WTC11 (cell line): ENCODE measurements at regions not wholly inside any gene's neighbourhood (a gene's known extent, or its start where the extent isn't known, plus 50 kb on each side); places are given as distances from the start of the nearest gene placed in this dataset.

Experiments used
- ATAC-seq: fragments of 200-7000 bp; cut with Tn5 transposase; 2 replicates; pipeline ENCODE4 v1.10.0; 2021; ENCODE audit warnings: mild to moderate bottlenecking, moderate library complexity
- CTCF ChIA-PET: fragments of 300-600 bp; sonication (Branson Sonifier 250); formaldehyde crosslinking; loops from one replicate; lab custom pipeline; 2021; ENCODE audit warnings: antibody characterized with exemption; lab: Charles Lee
- POLR2A ChIA-PET: fragments of 350-600 bp; sonication (Branson Sonifier 250); formaldehyde crosslinking; loops from one replicate; lab custom pipeline; 2021; ENCODE audit warnings: antibody characterized with exemption; lab: Charles Lee
- DNase-seq: peaks from one replicate; pipeline ENCODE4 v3.0.0; 2021; ENCODE audit warnings: low spot score
- H3K27ac Mint-ChIP-seq: 2 replicates; pipeline ENCODE4 v1.8.0; 2021; ENCODE audit warnings: mixed read lengths
- H3K27me3 Mint-ChIP-seq: 2 replicates; pipeline ENCODE4 v1.8.0; 2021; ENCODE audit warnings: low read depth, mild to moderate bottlenecking, moderate library complexity, mixed read lengths
- H3K36me3 Mint-ChIP-seq: 2 replicates; pipeline ENCODE4 v1.8.0; 2021; ENCODE audit warnings: mixed read lengths
- H3K4me1 Mint-ChIP-seq: 2 replicates; pipeline ENCODE4 v1.8.0; 2022; ENCODE audit warnings: mixed read lengths
- H3K4me3 Mint-ChIP-seq: 2 replicates; pipeline ENCODE4 v1.8.0; 2021; ENCODE audit warnings: mild to moderate bottlenecking, moderate library complexity, mixed read lengths
- H3K9me3 Mint-ChIP-seq: 2 replicates; pipeline ENCODE4 v1.8.0; 2021; ENCODE audit warnings: mixed read lengths
- CBFB ChIP-seq: sonication (generic); formaldehyde crosslinking; IDR thresholded peaks from 2 replicates; pipeline ENCODE4 v1.8.1; 2022; ENCODE audit warnings: mild to moderate bottlenecking, low read depth, missing genetic modification reagents
- CREM ChIP-seq: sonication (generic); formaldehyde crosslinking; IDR thresholded peaks from 2 replicates; pipeline ENCODE4 v1.8.1; 2022; ENCODE audit warnings: mild to moderate bottlenecking, missing genetic modification reagents, moderate library complexity
- ELF4 ChIP-seq: sonication (generic); formaldehyde crosslinking; IDR thresholded peaks from 2 replicates; pipeline ENCODE4 v1.8.1; 2022; ENCODE audit warnings: low read depth, mild to moderate bottlenecking, moderate library complexity, missing genetic modification reagents
- ESRRA ChIP-seq: sonication (generic); formaldehyde crosslinking; IDR thresholded peaks from 2 replicates; pipeline ENCODE4 v1.8.1; 2022; ENCODE audit warnings: mild to moderate bottlenecking, missing genetic modification reagents, borderline replicate concordance
- FOXJ3 ChIP-seq: sonication (generic); formaldehyde crosslinking; IDR thresholded peaks from 2 replicates; pipeline ENCODE4 v1.9.0; 2021; ENCODE audit warnings: missing genetic modification reagents, mild to moderate bottlenecking, borderline replicate concordance
- IRF2 ChIP-seq: sonication (generic); formaldehyde crosslinking; IDR thresholded peaks from 2 replicates; pipeline ENCODE4 v1.8.0; 2022; ENCODE audit warnings: low read depth, missing genetic modification reagents, borderline replicate concordance
- JUN ChIP-seq: sonication (generic); formaldehyde crosslinking; IDR thresholded peaks from 2 replicates; pipeline ENCODE4 v1.8.0; 2023; ENCODE audit warnings: mild to moderate bottlenecking, missing genetic modification reagents
- KAT7 ChIP-seq: sonication (generic); formaldehyde crosslinking; IDR thresholded peaks from 2 replicates; pipeline ENCODE4 v1.8.1; 2023; ENCODE audit warnings: missing genetic modification reagents, mild to moderate bottlenecking, borderline replicate concordance
- NR2C2 ChIP-seq: sonication (generic); formaldehyde crosslinking; IDR thresholded peaks from 2 replicates; pipeline ENCODE4 v1.8.0; 2022; ENCODE audit warnings: mild to moderate bottlenecking, missing genetic modification reagents
- PRRX2 ChIP-seq: fragments of 250-450 bp; sonication (Bioruptor Pico); IDR thresholded peaks from 2 replicates; pipeline ENCODE4 v1.8.0; 2021; ENCODE audit warnings: mild to moderate bottlenecking
- RORB ChIP-seq: fragments of 250-450 bp; sonication (Bioruptor Pico); IDR thresholded peaks from 2 replicates; pipeline ENCODE4 v1.9.0; 2021; ENCODE audit warnings: mild to moderate bottlenecking
- TCF7 ChIP-seq: sonication (generic); formaldehyde crosslinking; IDR thresholded peaks from 2 replicates; pipeline ENCODE4 v1.8.0; 2022; ENCODE audit warnings: mild to moderate bottlenecking, low read depth, missing genetic modification reagents, moderate library complexity
- TEAD1 ChIP-seq: sonication (generic); formaldehyde crosslinking; IDR thresholded peaks from 2 replicates; pipeline ENCODE4 v1.8.0; 2022; ENCODE audit warnings: mild to moderate bottlenecking, missing genetic modification reagents
- ZBTB21 ChIP-seq: sonication (generic); formaldehyde crosslinking; IDR thresholded peaks from 2 replicates; pipeline ENCODE4 v1.8.1; 2023; ENCODE audit warnings: mild to moderate bottlenecking, missing genetic modification reagents, borderline replicate concordance
- ZNF423 ChIP-seq: fragments of 250-450 bp; sonication (Bioruptor Pico); IDR thresholded peaks from 2 replicates; pipeline ENCODE4 v2.1.2; 2022; ENCODE audit warnings: mild to moderate bottlenecking, moderate library complexity
- TF ChIP-seq, protein P1 (sequence below): sonication (generic); formaldehyde crosslinking; IDR thresholded peaks from 2 replicates; pipeline ENCODE4 v1.8.0; 2022; ENCODE audit warnings: missing genetic modification reagents
- TF ChIP-seq, protein P2 (sequence below): fragments of 250-450 bp; sonication (Bioruptor Pico); conservative IDR thresholded peaks from 2 replicates; pipeline ENCODE4 v1.9.0; 2021; ENCODE audit warnings: mild to moderate bottlenecking
- TF ChIP-seq, protein P3 (sequence below): sonication (generic); formaldehyde crosslinking; IDR thresholded peaks from 2 replicates; pipeline ENCODE4 v1.8.1; 2022; ENCODE audit warnings: mild to moderate bottlenecking, missing genetic modification reagents, moderate library complexity, borderline replicate concordance
- TF ChIP-seq, protein P4 (sequence below): fragments of 250-450 bp; sonication (Bioruptor Pico); IDR thresholded peaks from 2 replicates; pipeline ENCODE4 v1.8.0; 2021; ENCODE audit warnings: mild to moderate bottlenecking
- TF ChIP-seq, protein P5 (sequence below): sonication (generic); formaldehyde crosslinking; IDR thresholded peaks from 2 replicates; pipeline ENCODE4 v1.8.0; 2022; ENCODE audit warnings: mild to moderate bottlenecking, missing genetic modification reagents
- TF ChIP-seq, protein P6 (sequence below): fragments of 250-450 bp; sonication (Bioruptor Pico); IDR thresholded peaks from 2 replicates; pipeline ENCODE4 v1.9.0; 2021; ENCODE audit warnings: mild to moderate bottlenecking
- TF ChIP-seq, protein P7 (sequence below): fragments of 250-450 bp; sonication (Bioruptor Pico); IDR thresholded peaks from 2 replicates; pipeline ENCODE4 v1.9.0; 2021; ENCODE audit warnings: mild to moderate bottlenecking, borderline replicate concordance

DNA sequence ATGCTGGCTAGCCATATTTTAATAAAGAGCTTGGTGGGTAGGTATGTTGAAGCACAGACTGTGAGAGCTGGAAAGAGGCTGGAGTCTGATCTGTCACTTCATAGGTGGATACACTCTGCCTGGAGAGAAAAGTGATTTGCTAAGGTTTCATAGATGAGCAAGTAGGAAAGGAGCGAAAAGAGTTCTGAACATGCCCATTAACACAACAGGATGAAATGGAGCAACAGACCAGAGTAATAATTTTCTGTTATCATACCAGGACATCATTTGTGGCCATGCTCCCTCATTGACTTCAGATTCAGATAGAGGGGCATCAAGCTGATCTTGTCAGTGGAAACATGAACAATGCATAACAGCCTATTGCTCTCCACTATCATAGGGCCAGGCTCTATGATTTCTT, 452.9 kb downstream of the JRKL start (continued):
- TF ChIP-seq, protein P1, sequence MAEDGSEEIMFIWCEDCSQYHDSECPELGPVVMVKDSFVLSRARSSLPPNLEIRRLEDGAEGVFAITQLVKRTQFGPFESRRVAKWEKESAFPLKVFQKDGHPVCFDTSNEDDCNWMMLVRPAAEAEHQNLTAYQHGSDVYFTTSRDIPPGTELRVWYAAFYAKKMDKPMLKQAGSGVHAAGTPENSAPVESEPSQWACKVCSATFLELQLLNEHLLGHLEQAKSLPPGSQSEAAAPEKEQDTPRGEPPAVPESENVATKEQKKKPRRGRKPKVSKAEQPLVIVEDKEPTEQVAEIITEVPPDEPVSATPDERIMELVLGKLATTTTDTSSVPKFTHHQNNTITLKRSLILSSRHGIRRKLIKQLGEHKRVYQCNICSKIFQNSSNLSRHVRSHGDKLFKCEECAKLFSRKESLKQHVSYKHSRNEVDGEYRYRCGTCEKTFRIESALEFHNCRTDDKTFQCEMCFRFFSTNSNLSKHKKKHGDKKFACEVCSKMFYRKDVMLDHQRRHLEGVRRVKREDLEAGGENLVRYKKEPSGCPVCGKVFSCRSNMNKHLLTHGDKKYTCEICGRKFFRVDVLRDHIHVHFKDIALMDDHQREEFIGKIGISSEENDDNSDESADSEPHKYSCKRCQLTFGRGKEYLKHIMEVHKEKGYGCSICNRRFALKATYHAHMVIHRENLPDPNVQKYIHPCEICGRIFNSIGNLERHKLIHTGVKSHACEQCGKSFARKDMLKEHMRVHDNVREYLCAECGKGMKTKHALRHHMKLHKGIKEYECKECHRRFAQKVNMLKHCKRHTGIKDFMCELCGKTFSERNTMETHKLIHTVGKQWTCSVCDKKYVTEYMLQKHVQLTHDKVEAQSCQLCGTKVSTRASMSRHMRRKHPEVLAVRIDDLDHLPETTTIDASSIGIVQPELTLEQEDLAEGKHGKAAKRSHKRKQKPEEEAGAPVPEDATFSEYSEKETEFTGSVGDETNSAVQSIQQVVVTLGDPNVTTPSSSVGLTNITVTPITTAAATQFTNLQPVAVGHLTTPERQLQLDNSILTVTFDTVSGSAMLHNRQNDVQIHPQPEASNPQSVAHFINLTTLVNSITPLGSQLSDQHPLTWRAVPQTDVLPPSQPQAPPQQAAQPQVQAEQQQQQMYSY (CRISPR knock-in tag) = no peak
- TF ChIP-seq, protein P2, sequence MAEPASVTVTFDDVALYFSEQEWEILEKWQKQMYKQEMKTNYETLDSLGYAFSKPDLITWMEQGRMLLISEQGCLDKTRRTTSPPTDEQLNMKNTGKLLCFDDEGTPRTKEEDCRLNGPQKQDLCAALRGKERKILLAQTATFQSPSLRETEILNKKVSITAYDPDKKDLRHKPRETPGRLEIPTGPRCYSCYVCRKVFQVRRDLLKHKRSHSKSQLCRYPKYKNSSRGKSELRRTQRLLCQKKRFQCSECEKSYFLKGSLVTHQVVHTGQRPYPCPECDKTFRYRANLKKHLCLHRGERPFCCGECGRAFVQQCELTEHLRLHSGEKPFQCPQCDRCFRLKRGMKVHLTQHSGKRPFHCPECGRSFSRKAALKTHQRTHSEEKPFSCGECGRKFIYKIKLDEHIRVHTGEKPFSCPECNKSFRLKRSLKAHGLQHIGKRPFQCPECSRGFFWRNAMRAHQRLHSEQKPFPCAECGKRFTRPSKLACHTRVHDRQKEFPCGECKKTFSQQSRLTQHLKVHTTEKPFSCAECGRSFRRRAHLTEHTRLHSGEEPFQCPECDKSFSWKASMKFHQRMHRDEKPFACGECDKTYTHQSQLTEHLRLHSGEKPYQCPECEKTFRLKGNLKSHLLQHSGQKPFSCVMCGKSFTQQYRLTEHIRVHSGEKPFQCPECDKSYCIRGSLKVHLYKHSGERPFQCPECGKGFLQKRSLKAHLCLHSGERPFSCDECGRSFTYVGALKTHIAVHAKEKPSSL = no peak
- TF ChIP-seq, protein P3, sequence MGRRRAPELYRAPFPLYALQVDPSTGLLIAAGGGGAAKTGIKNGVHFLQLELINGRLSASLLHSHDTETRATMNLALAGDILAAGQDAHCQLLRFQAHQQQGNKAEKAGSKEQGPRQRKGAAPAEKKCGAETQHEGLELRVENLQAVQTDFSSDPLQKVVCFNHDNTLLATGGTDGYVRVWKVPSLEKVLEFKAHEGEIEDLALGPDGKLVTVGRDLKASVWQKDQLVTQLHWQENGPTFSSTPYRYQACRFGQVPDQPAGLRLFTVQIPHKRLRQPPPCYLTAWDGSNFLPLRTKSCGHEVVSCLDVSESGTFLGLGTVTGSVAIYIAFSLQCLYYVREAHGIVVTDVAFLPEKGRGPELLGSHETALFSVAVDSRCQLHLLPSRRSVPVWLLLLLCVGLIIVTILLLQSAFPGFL = no peak
- TF ChIP-seq ESRRA (CRISPR knock-in tag) (no peak), RORB (CRISPR knock-in tag) (no peak), PRRX2 (CRISPR knock-in tag) (no peak)
- TF ChIP-seq, protein P4, sequence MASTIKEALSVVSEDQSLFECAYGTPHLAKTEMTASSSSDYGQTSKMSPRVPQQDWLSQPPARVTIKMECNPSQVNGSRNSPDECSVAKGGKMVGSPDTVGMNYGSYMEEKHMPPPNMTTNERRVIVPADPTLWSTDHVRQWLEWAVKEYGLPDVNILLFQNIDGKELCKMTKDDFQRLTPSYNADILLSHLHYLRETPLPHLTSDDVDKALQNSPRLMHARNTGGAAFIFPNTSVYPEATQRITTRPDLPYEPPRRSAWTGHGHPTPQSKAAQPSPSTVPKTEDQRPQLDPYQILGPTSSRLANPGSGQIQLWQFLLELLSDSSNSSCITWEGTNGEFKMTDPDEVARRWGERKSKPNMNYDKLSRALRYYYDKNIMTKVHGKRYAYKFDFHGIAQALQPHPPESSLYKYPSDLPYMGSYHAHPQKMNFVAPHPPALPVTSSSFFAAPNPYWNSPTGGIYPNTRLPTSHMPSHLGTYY (CRISPR knock-in tag) = no peak

DNA sequence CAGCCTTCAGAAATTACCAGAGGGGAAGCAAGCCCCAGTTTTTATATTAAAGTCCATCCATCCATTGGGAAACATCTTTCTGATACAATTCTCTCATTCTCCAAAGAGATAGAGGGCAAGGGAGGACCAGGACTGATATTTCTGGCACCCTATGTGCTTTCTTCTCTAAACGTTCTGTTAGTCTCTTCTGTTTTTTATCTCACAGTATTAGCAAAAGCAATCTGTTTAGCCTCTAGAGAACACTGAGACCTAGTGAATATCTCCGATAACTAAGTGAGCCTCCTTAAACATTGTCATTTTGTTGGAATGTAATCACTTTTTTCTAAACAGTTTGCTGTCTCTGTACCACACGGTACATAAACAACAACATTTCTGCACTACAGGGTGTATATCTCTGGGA, 464.6 kb downstream of the JRKL start:
- CTCF ChIA-PET = no interaction called here
- peaks cover 4% of the 10 kb centered on the region for H3K4me1 Mint-ChIP-seq
- H3K4me3 Mint-ChIP-seq = no peak overlapping the region
- peaks cover 11% of the 10 kb centered on the region; the same call in 1 of the 2 replicates for H3K36me3 Mint-ChIP-seq
- DNase-seq = no peak
- POLR2A ChIA-PET = no interaction called here
- no peak for ATAC-seq
- peaks cover 30% of the 10 kb centered on the region for H3K9me3 Mint-ChIP-seq
- H3K27ac Mint-ChIP-seq = no peak overlapping the region
- H3K27me3 Mint-ChIP-seq = no peaks in the 10 kb centered on the region
- TF ChIP-seq ZNF423 (no peak), TEAD1 (CRISPR knock-in tag) (no peak), CBFB (CRISPR knock-in tag) (no peak), IRF2 (CRISPR knock-in tag) (no peak), ELF4 (CRISPR knock-in tag) (no peak), NR2C2 (no peak), CREM (CRISPR knock-in tag) (no peak), KAT7 (CRISPR knock-in tag) (no peak), TCF7 (CRISPR knock-in tag) (no peak), JUN (no peak), ZBTB21 (CRISPR knock-in tag) (no peak), FOXJ3 (CRISPR knock-in tag) (no peak)
- TF ChIP-seq, protein P5, sequence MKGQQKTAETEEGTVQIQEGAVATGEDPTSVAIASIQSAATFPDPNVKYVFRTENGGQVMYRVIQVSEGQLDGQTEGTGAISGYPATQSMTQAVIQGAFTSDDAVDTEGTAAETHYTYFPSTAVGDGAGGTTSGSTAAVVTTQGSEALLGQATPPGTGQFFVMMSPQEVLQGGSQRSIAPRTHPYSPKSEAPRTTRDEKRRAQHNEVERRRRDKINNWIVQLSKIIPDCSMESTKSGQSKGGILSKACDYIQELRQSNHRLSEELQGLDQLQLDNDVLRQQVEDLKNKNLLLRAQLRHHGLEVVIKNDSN = no peak
- TF ChIP-seq, protein P6, sequence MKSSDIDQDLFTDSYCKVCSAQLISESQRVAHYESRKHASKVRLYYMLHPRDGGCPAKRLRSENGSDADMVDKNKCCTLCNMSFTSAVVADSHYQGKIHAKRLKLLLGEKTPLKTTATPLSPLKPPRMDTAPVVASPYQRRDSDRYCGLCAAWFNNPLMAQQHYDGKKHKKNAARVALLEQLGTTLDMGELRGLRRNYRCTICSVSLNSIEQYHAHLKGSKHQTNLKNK (CRISPR knock-in tag) = no peak
- TF ChIP-seq, protein P7, sequence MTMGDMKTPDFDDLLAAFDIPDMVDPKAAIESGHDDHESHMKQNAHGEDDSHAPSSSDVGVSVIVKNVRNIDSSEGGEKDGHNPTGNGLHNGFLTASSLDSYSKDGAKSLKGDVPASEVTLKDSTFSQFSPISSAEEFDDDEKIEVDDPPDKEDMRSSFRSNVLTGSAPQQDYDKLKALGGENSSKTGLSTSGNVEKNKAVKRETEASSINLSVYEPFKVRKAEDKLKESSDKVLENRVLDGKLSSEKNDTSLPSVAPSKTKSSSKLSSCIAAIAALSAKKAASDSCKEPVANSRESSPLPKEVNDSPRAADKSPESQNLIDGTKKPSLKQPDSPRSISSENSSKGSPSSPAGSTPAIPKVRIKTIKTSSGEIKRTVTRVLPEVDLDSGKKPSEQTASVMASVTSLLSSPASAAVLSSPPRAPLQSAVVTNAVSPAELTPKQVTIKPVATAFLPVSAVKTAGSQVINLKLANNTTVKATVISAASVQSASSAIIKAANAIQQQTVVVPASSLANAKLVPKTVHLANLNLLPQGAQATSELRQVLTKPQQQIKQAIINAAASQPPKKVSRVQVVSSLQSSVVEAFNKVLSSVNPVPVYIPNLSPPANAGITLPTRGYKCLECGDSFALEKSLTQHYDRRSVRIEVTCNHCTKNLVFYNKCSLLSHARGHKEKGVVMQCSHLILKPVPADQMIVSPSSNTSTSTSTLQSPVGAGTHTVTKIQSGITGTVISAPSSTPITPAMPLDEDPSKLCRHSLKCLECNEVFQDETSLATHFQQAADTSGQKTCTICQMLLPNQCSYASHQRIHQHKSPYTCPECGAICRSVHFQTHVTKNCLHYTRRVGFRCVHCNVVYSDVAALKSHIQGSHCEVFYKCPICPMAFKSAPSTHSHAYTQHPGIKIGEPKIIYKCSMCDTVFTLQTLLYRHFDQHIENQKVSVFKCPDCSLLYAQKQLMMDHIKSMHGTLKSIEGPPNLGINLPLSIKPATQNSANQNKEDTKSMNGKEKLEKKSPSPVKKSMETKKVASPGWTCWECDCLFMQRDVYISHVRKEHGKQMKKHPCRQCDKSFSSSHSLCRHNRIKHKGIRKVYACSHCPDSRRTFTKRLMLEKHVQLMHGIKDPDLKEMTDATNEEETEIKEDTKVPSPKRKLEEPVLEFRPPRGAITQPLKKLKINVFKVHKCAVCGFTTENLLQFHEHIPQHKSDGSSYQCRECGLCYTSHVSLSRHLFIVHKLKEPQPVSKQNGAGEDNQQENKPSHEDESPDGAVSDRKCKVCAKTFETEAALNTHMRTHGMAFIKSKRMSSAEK (CRISPR knock-in tag) = no peak
